ENCODE measurements at regions not wholly inside any gene's neighbourhood (a gene's known extent, or its start where the extent isn't known, plus 50 kb on each side); places are given as distances from the start of the nearest gene placed in this dataset.

- H3K27ac ChIP-seq, result no peak overlapping the region
- TF ChIP-seq POLR2A (IDR thresholded peaks at IDR 0.05) (no peak), CTCF (IDR thresholded peaks at IDR 0.05) (no peak)
- 82 to 94% (median 84%) methylated on average over 1 of the region's 1 CpG for WGBS, 4 donors
Observed at GRCh38 chr11:80355251-80355650, 914.4 kb upstream of the TENM4 start.

DNA sequence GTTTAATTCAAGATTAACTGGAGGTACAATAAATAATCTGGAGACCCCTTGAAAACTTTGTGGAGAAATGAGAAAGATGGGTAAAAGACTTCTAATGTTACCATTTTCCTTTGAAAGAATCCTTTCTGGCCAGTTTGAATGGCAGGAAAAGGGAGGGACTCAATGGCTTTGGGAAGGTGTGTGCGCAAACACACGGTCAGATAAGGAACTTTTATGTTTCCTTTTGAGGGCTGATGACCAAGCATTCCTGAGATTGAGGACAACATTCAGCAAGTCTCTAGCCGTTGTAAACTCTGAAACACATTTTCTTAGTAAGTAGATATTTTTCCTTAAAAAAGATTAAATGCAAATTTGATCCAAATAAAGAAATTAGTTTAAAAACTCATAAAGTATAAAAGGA, 909.7 kb upstream of the TENM4 start:
- intact Hi-C loops (cut with DNase I), result no loop called here
- TF ChIP-seq POLR2A (IDR thresholded peaks at IDR 0.05) (no peak), CTCF (IDR thresholded peaks at IDR 0.05) (no peak)
- peaks cover 0 to 8% of the 10 kb centered on the region in 2 donors for H3K4me1 ChIP-seq (replicated peaks in 1 of 2)

More at GRCh38 chr11:80355251-80355650, 914.4 kb upstream of the TENM4 start:
- Histone ChIP-seq H3K4me3 (no peak overlapping the region), H3K4me1 (replicated peaks in 1 of 2) (no peaks in the 10 kb centered on the region), H3K9me3 (replicated peaks in 1 of 3) (no peaks in the 10 kb centered on the region), H3K36me3 (replicated peaks in 1 of 2) (no peaks in the 10 kb centered on the region), H3K27me3 (no peaks in the 10 kb centered on the region)
- intact Hi-C loops (cut with DNase I), result no loop called here
- no peak for DNase-seq

DNA sequence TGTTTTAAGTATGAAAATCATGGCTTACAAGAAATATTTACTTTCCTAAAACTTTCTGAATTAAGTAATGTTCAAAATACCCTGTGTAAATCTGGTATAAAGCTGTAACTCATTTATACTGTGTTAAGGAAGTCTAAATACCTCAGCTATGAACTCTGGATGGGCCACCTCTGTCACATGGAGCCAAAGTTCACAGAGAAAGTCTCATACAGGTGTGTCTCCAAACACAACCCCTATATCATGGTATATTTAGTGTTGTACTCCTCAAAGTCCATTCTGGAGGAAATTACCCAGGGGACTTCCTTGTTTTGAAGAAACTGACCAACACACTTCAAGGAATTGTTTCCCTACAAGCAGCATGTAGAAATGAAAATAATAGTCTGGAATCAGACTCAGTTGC, 909.2 kb upstream of the TENM4 start:
- H3K9me3 ChIP-seq (replicated peaks in 1 of 3), result no peaks in the 10 kb centered on the region
- H3K27ac ChIP-seq, result no peak overlapping the region
- H3K4me1 ChIP-seq (replicated peaks in 1 of 2), result peaks cover 0 to 8% of the 10 kb centered on the region in 2 donors
- no peak for DNase-seq
- H3K27me3 ChIP-seq, result no peaks in the 10 kb centered on the region
- H3K36me3 ChIP-seq (replicated peaks in 1 of 2), result no peaks in the 10 kb centered on the region
- no peak overlapping the region for H3K4me3 ChIP-seq
- TF ChIP-seq CTCF (IDR thresholded peaks at IDR 0.05) (no peak), POLR2A (IDR thresholded peaks at IDR 0.05) (no peak)
- intact Hi-C loops (cut with DNase I), result no loop called here

More for the DNA sequence above, 909.7 kb upstream of the TENM4 start:
- DNase-seq, result no peak
- H3K9me3 ChIP-seq (replicated peaks in 1 of 3), result no peaks in the 10 kb centered on the region
- no peak overlapping the region for H3K27ac ChIP-seq
- no peaks in the 10 kb centered on the region for H3K27me3 ChIP-seq
- H3K4me3 ChIP-seq, result no peak overlapping the region
- 71 to 77% (median 73%) methylated on average over 3 of the region's 3 CpGs for WGBS, 4 donors
- no peaks in the 10 kb centered on the region for H3K36me3 ChIP-seq (replicated peaks in 1 of 2)

- Histone ChIP-seq H3K9me3 (replicated peaks in 1 of 3) (no peaks in the 10 kb centered on the region), H3K27ac (no peak overlapping the region), H3K4me3 (no peak overlapping the region), H3K4me1 (replicated peaks in 1 of 2) (peaks cover 0 to 8% of the 10 kb centered on the region in 2 donors), H3K36me3 (replicated peaks in 1 of 2) (no peaks in the 10 kb centered on the region), H3K27me3 (no peaks in the 10 kb centered on the region)
- no peak for TF ChIP-seq CTCF (IDR thresholded peaks at IDR 0.05)
- TF ChIP-seq POLR2A (IDR thresholded peaks at IDR 0.05), result no peak
- WGBS, 4 donors, result 67 to 69% (median 68%) methylated on average over 5 to 6 of the region's 6 CpGs
- intact Hi-C loops (cut with DNase I), result no loop called here
- DNase-seq, result peak in 6 of 7 donors; percentile 36 to 58 (median 55)
Observed at GRCh38 chr11:80346353-80347059, 905.7 kb upstream of the TENM4 start.

Measured in adrenal gland (tissue), 9 donors.